Lung (tissue), 11 donors: ENCODE measurements at regions not wholly inside any gene's neighbourhood (a gene's known extent, or its start where the extent isn't known, plus 50 kb on each side); places are given as distances from the start of the nearest gene placed in this dataset.

Experiments used
- ATAC-seq: fragments of 200-7000 bp; cut with Tn5 transposase; one replicate; pipeline ENCODE4 v1.9.1; 2020; ENCODE audit warnings: moderate number of reproducible peaks; ENCODE audit not compliant: insufficient read depth, low FRiP score
- DNase-seq, 3 donors: peaks; one replicate each; pipeline ENCODE4 v3.0.0-alpha.2; 2013 to 2017
- H3K27ac ChIP-seq, 2 donors: one replicate each; pipeline ENCODE4 v1.5.1; 2013; ENCODE audit warnings: mild to moderate bottlenecking in 2 of 2, moderate library complexity in 2 of 2, control low read depth in 1 of 2, inconsistent platforms in 1 of 2, low read depth in 1 of 2, low read length in 1 of 2
- H3K27me3 ChIP-seq, 3 donors: one replicate each; pipeline ENCODE4 v1.5.1; 2013; ENCODE audit warnings: low read length in 2 of 3; ENCODE audit not compliant: control insufficient read depth in 3 of 3, insufficient read depth in 3 of 3
- H3K36me3 ChIP-seq, 4 donors: one replicate each; pipeline ENCODE4 v1.5.1; 2013; ENCODE audit warnings: low read length in 4 of 4, mild to moderate bottlenecking in 1 of 4, moderate library complexity in 1 of 4; ENCODE audit not compliant: control insufficient read depth in 4 of 4, insufficient read depth in 4 of 4
- H3K4me1 ChIP-seq, 5 donors: one replicate each; pipeline ENCODE4 v1.5.1; 2013; ENCODE audit warnings: low read length in 5 of 5, mild to moderate bottlenecking in 2 of 5, moderate library complexity in 1 of 5; ENCODE audit not compliant: control insufficient read depth in 5 of 5, insufficient read depth in 5 of 5
- H3K4me3 ChIP-seq: one replicate; pipeline ENCODE4 v1.5.1; 2013; ENCODE audit warnings: mild to moderate bottlenecking, control low read depth, moderate library complexity
- H3K9ac ChIP-seq, 2 donors: one replicate each; pipeline ENCODE4 v1.5.1; 2013; ENCODE audit warnings: low read length in 2 of 2, control low read depth in 1 of 2; ENCODE audit not compliant: insufficient read depth in 1 of 2
- H3K9me3 ChIP-seq, 4 donors: one replicate each; pipeline ENCODE4 v1.5.1; 2013; ENCODE audit warnings: low read length in 3 of 4, mild to moderate bottlenecking in 1 of 4, moderate library complexity in 1 of 4; ENCODE audit not compliant: control insufficient read depth in 4 of 4, insufficient read depth in 3 of 4
- WGBS, 2 donors: extraction: QIAGEN DNeasy Blood & Tissue Kit; methylation state at CpG; one replicate each; pipeline ENCODE4 v1.1.7; 2013; 5-methylcytosine and 5-hydroxymethylcytosine counted together
- TF ChIP-seq, protein P1 (sequence below): IDR thresholded peaks from 2 replicates; pipeline ENCODE4 v1.5.1; 2012; ENCODE audit warnings: mild to moderate bottlenecking; ENCODE audit errors: control extremely low read depth, extremely low read depth
- donor health status: control.
- donor health status: control.
- donor health status: Bipolar disorder and iron deficiency.
- donor health status: healthy.
- donor health status: DM: yes; HTN: yes; CAD: no.

GRCh38 chr4:152075253-152075928 is 314.6 kb upstream of the GATB start:
- Histone ChIP-seq H3K4me3 (no peak overlapping the region), H3K36me3 (no peaks in the 10 kb centered on the region), H3K27me3 (no peaks in the 10 kb centered on the region), H3K9me3 (no peaks in the 10 kb centered on the region), H3K27ac (no peak overlapping the region), H3K4me1 (peaks cover 0 to 9% (median 0%) of the 10 kb centered on the region in 5 donors), H3K9ac (no peak overlapping the region)
- DNase-seq (no peak), ATAC-seq (no peak)
- 79% methylated on average over 8 of the region's 8 CpGs for WGBS, 2 donors
- TF ChIP-seq, protein P1, sequence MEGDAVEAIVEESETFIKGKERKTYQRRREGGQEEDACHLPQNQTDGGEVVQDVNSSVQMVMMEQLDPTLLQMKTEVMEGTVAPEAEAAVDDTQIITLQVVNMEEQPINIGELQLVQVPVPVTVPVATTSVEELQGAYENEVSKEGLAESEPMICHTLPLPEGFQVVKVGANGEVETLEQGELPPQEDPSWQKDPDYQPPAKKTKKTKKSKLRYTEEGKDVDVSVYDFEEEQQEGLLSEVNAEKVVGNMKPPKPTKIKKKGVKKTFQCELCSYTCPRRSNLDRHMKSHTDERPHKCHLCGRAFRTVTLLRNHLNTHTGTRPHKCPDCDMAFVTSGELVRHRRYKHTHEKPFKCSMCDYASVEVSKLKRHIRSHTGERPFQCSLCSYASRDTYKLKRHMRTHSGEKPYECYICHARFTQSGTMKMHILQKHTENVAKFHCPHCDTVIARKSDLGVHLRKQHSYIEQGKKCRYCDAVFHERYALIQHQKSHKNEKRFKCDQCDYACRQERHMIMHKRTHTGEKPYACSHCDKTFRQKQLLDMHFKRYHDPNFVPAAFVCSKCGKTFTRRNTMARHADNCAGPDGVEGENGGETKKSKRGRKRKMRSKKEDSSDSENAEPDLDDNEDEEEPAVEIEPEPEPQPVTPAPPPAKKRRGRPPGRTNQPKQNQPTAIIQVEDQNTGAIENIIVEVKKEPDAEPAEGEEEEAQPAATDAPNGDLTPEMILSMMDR: no peak

DNA sequence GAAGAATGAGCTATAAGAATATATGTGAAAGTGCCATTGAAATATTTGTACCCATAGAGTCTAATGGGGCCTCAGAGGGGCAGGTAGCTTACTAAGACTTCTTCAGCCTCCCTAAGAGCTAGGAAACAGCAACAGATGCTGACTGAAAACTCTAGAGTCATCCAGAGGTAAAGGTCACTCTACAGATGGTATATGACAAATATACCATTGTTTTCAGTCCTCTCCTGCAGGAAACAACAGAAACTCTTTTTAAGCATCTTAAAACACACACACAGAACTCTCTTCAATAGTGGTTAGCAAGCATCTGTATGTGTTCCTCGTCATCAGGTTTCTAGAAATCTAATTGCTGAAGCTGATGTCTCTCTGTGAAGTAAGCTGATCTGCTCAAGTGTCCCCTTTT is 313.8 kb upstream of the GATB start:
- Histone ChIP-seq H3K36me3 (no peaks in the 10 kb centered on the region), H3K27me3 (no peaks in the 10 kb centered on the region), H3K4me1 (peaks cover 0 to 9% (median 0%) of the 10 kb centered on the region in 5 donors), H3K4me3 (no peak overlapping the region), H3K9ac (no peak overlapping the region), H3K27ac (no peak overlapping the region), H3K9me3 (no peaks in the 10 kb centered on the region)
- DNase-seq (no peak), ATAC-seq (no peak)
- WGBS, 2 donors: 77 to 83% methylated on average over 1 of the region's 1 CpG
- TF ChIP-seq, protein P1: no peak

GRCh38 chr4:152074088-152074437 is 313.3 kb upstream of the GATB start:
- no peaks in the 10 kb centered on the region for H3K9me3 ChIP-seq
- no peaks in the 10 kb centered on the region for H3K27me3 ChIP-seq
- TF ChIP-seq, protein P1: no peak
- ATAC-seq: no peak
- DNase-seq: no peak
- peaks cover 0 to 9% (median 0%) of the 10 kb centered on the region in 5 donors for H3K4me1 ChIP-seq
- no peak overlapping the region for H3K9ac ChIP-seq
- H3K27ac ChIP-seq: no peak overlapping the region
- WGBS, 2 donors: 67 to 76% methylated on average over 1 of the region's 1 CpG
- H3K4me3 ChIP-seq: no peak overlapping the region
- no peaks in the 10 kb centered on the region for H3K36me3 ChIP-seq
